ENCODE measurements at regions not wholly inside any gene's neighbourhood (a gene's known extent, or its start where the extent isn't known, plus 50 kb on each side); places are given as distances from the start of the nearest gene placed in this dataset.
"Not testable (repeated sequence)": the region's sequence is repeated elsewhere in the genome, so short reads cannot be mapped to it uniquely, and the experiment has no call there.

DNA sequence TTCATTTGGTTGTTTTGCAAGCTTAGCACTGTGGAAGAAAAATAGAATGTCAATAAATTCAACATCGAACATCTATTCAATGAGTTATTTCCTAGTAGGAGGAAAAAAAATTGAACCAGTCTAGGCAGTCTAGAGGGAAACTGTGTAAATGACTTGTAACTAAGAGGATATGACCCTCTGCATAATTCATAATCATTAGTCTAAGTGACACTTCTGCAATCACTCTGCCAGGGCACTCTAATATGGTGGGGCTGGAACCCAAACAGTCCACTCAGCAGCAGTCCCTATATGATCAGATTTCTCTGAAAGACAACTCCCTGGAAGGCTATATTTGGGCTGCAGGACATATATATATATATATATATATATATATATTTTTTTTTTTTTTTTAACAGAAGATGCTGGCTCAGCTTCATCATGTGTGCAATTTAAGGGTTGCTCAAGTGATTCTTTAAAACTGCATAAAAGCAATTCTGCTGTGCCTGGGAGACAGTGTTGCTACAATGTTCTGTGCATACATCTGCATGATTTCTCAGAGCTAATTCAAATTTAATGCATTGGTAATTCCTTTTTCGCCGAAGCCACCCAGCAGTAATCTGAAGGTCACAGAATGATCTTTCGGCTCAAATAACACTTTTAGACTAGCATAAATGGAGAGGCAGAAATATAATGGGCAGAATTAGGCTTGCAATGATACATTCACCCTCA lies 482.1 kb upstream of the ZNF608 start:
- H3K36me3 ChIP-seq (ENCODE audit: insufficient read depth), result no peaks in the 10 kb centered on the region
- 60% methylated on average over 4 of the region's 4 CpGs for WGBS
- no peak for DNase-seq (ENCODE audit: extremely low spot score)
- H3K4me1 ChIP-seq (ENCODE audit: insufficient read depth), result no peaks in the 10 kb centered on the region
- H3K27ac ChIP-seq (ENCODE audit: low read depth), result no peak overlapping the region
- H3K4me3 ChIP-seq (ENCODE audit: low read depth, low read length), result no peak overlapping the region

DNA sequence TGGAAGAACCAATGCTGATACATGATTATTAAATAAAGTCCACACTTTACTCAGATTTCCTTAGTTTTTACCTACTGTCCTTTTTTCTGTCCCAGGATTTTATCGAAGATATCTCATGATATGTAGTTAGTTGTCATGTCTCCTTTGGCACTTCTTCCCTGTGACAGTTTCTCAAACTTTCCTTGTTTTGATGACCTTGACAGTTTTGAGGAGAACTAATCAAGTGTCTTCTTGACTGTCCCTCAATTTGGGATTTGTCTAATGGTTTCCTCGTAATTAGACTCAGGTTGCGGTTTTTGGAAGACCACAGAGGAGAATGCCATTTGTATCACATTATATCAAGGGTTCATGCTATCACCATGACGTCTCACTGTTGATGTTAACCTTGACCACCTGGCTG lies 483.1 kb upstream of the ZNF608 start:
- Histone ChIP-seq H3K4me3 (ENCODE audit: low read depth, low read length) (no peak overlapping the region), H3K4me1 (ENCODE audit: insufficient read depth) (no peaks in the 10 kb centered on the region), H3K27ac (ENCODE audit: low read depth) (no peak overlapping the region), H3K36me3 (ENCODE audit: insufficient read depth) (no peaks in the 10 kb centered on the region)
- WGBS, result 96% methylated on average over 4 of the region's 4 CpGs
- DNase-seq (ENCODE audit: extremely low spot score), result no peak

DNA sequence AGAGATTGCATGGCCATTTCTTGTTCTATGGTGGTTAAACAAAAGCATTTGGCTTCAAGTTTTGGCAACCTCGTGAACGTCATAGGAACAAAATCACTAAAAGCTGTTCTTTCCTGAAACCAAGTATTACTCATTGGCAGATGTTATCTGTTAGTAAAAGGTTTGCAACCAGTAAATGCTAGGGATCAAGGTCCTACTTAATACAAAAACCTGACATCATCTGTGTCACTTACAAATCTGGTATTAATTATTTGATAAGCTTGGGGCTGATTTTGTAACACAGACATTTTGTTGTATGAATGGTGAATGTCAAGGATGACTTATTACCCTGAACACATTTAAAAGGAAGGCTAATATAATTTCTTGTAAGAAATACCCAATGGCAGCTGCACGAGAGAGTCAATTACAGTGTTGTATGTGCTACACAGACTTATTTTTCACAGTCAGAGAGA lies 486.4 kb upstream of the ZNF608 start:
- DNase-seq (ENCODE audit: extremely low spot score), result peak; percentile 41
- Histone ChIP-seq H3K36me3 (ENCODE audit: insufficient read depth) (no peaks in the 10 kb centered on the region), H3K27ac (ENCODE audit: low read depth) (no peak overlapping the region), H3K4me1 (ENCODE audit: insufficient read depth) (no peaks in the 10 kb centered on the region), H3K4me3 (ENCODE audit: low read depth, low read length) (no peak overlapping the region)
- WGBS, result 47% methylated on average over 3 of the region's 3 CpGs

DNA sequence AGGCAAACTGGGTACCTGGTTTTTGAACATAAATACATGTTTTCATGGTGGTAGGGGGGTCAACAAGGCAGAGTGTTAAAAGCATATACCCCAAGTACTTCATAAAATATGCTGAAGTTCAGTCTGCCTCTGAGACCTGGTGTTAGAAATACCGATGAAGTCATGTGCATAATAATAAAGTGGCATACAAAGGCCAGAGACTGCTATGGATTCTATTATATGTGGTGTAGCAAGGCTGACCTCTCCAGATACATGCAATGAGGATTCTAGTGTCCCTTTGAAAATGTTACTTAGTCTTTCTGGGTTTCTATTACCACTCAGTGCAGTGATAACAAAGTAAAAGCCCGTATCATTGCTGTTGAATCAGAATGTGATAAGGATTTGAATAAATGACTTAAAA lies 487.5 kb upstream of the ZNF608 start:
- H3K4me1 ChIP-seq (ENCODE audit: insufficient read depth), result no peaks in the 10 kb centered on the region
- 85% methylated on average over 2 of the region's 2 CpGs for WGBS

DNA sequence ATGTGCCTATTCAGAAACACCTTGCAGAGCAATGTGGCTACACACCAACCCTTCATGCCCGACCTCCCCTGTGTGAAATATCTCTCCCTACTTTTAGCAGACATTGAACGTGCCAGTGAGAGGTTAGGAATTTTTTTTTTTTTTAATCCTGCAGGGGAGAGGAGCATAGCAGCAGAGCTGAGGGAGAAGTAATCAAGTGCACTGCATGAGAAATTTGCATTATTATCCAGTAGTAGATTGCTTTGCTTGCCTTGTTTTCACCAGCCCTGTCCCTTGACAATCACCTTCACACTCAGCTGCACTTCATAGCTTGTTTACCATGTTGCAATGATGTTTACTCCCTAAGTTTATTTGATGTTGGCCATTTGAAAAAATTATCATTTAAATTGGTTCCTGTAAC lies 489.6 kb upstream of the ZNF608 start:
- Histone ChIP-seq H3K4me1 (ENCODE audit: insufficient read depth) (no peaks in the 10 kb centered on the region), H3K27ac (ENCODE audit: low read depth) (no peak overlapping the region), H3K36me3 (ENCODE audit: insufficient read depth) (no peaks in the 10 kb centered on the region), H3K4me3 (ENCODE audit: low read depth, low read length) (no peak overlapping the region)
- 90% methylated on average over 2 of the region's 2 CpGs for WGBS
- no peak for DNase-seq (ENCODE audit: extremely low spot score)

More for the DNA sequence above, 487.5 kb upstream of the ZNF608 start:
- Histone ChIP-seq H3K4me3 (ENCODE audit: low read depth, low read length) (no peak overlapping the region), H3K36me3 (ENCODE audit: insufficient read depth) (no peaks in the 10 kb centered on the region), H3K27ac (ENCODE audit: low read depth) (no peak overlapping the region)
- no peak for DNase-seq (ENCODE audit: extremely low spot score)

DNA sequence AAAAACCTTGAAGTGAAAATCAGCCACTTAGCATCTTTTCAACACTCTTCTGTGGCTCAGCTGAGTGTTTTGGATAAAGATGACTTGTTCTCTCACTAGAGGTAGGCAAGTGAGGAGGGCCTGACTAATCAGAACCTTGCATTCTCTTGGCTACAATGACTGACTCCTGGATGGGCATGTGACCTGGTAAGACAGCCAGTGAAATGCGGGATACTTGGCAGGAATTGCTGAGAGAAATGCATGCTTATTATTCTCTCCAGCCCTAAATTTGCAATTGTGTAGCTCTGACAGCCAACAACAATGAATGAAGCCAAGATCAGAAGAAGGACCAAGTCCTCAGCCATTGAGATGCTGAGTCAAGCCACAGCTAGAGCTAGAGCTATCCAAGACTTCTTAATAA lies 490.5 kb upstream of the ZNF608 start:
- H3K27ac ChIP-seq (ENCODE audit: low read depth), result no peak overlapping the region
- no peak overlapping the region for H3K4me3 ChIP-seq (ENCODE audit: low read depth, low read length)
- 76% methylated on average over 1 of the region's 1 CpG for WGBS
- DNase-seq (ENCODE audit: extremely low spot score), result no peak
- no peaks in the 10 kb centered on the region for H3K4me1 ChIP-seq (ENCODE audit: insufficient read depth)
- no peaks in the 10 kb centered on the region for H3K36me3 ChIP-seq (ENCODE audit: insufficient read depth)

DNA sequence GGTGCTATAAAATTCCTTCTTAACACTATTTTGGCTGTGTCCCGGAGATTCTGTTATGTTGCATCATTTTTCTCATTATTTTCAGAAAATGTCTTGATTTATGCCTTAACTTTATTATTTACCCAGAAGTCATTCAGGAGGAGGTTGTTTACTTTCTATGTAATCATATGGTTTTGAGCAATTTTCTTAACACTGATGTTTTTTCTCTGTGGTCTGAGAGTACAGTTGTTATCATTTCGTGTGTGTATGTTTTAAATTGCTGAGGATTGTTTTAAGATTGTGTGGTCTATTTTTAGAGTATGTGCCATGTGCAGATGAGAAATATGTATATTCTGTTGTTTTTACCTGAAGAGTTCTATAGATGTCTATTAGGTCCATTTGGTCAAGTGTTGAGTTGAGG lies 498.1 kb upstream of the ZNF608 start:
- no peaks in the 10 kb centered on the region for H3K4me1 ChIP-seq (ENCODE audit: insufficient read depth)
- no peak overlapping the region for H3K4me3 ChIP-seq (ENCODE audit: low read depth, low read length)
- 84% methylated on average over 2 of the region's 2 CpGs for WGBS
- DNase-seq (ENCODE audit: extremely low spot score), result no peak
- H3K36me3 ChIP-seq (ENCODE audit: insufficient read depth), result peaks cover 2% of the 10 kb centered on the region
- no peak overlapping the region for H3K27ac ChIP-seq (ENCODE audit: low read depth)

DNA sequence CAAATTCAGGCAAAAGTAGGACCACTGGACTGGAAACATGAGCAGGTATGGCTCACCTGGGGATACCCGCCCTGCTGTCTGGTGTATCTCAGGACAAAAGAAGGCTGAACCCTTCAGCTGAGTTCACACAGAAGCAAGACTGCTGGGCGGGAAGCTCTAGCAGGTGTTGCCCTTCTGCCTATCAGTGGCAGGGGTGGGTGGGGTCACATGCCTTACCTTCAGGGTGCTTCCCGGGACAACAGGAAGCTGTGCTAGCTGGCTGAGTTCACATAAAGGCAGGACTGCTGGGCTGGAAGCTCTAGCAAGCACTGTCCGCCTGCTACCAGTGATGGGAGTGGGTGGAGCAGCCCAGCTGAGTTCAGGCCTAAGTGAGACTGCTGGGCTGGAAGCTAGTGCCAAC lies 498.8 kb upstream of the ZNF608 start:
- Histone ChIP-seq H3K4me3 (ENCODE audit: low read depth, low read length) (no peak overlapping the region), H3K36me3 (ENCODE audit: insufficient read depth) (peaks cover 2% of the 10 kb centered on the region), H3K27ac (ENCODE audit: low read depth) (no peak overlapping the region), H3K4me1 (ENCODE audit: insufficient read depth) (no peaks in the 10 kb centered on the region)
- DNase-seq (ENCODE audit: extremely low spot score), result no peak
- 93% methylated on average over 4 of the region's 4 CpGs for WGBS

DNA sequence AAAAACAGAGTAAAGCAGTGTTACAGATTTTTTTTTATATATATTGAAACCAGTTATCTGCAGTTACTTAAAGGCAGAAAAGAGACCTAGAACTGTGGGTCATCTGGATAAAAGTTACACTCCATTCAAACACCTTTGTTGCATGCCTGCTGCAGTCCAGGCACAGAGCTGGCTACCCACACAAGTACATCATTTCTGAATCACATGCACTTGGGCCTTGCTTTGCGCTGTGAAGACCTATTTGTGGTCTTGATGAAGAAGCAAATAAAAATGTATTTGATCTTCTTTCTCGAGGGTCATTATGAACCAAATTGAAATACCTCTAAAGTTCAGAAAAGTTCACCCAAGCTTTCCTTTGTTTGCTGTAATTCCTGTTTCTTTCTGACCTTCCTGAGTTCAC lies 503.0 kb upstream of the ZNF608 start:
- no peak overlapping the region for H3K4me3 ChIP-seq (ENCODE audit: low read depth, low read length)
- H3K27ac ChIP-seq (ENCODE audit: low read depth), result no peak overlapping the region
- H3K4me1 ChIP-seq (ENCODE audit: insufficient read depth), result no peaks in the 10 kb centered on the region
- DNase-seq (ENCODE audit: extremely low spot score), result no peak
- 76% methylated on average over 2 of the region's 2 CpGs for WGBS
- peaks cover 2% of the 10 kb centered on the region for H3K36me3 ChIP-seq (ENCODE audit: insufficient read depth)

DNA sequence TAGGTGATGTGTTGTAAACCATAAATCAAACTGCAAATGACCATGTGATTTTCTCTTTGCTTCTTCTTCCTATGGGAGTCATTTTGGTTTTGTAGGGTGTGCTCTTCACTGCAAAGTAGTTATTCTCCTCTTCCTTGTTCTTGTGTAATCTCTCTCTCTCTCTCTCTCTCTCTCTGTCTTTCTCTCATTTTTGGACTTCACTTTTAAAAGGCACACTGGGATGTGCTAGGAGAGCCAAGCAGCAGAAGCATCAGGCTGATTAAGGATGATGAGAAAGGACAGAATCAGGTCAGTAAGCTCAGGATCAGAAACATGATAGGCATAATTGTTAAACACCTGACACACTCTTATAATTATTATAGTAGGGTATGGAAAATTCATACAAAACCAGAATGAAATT lies 505.3 kb upstream of the ZNF608 start:
- Histone ChIP-seq H3K36me3 (ENCODE audit: insufficient read depth) (peaks cover 2% of the 10 kb centered on the region), H3K4me1 (ENCODE audit: insufficient read depth) (no peaks in the 10 kb centered on the region), H3K27ac (ENCODE audit: low read depth) (no peak overlapping the region), H3K4me3 (ENCODE audit: low read depth, low read length) (no peak overlapping the region)
- DNase-seq (ENCODE audit: extremely low spot score), result no peak

DNA sequence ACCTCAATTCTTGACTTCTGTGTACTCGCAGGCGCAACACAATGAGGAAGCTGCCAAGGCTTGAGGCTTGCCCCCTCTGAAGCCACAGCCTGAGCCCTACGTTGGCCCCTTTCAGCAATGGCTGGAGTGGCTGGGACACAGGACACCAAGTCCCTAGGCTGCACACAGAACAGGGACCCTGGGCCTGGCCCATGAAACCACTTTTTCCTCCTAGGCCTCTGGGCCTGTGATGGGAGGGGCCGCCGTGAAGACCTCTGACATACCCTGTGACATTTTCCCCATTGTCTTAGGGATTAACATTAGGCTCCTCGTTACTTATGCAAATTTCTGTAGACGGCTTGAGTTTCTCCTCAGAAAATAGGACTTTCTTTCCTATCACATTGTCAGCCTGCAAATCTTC lies 507.2 kb upstream of the ZNF608 start:
- not testable (repeated sequence) for DNase-seq (ENCODE audit: extremely low spot score); H3K4me1 ChIP-seq (ENCODE audit: insufficient read depth); H3K4me3 ChIP-seq (ENCODE audit: low read depth, low read length); H3K36me3 ChIP-seq (ENCODE audit: insufficient read depth); H3K27ac ChIP-seq (ENCODE audit: low read depth)
- WGBS, result 98% methylated on average over 7 of the region's 7 CpGs

DNA sequence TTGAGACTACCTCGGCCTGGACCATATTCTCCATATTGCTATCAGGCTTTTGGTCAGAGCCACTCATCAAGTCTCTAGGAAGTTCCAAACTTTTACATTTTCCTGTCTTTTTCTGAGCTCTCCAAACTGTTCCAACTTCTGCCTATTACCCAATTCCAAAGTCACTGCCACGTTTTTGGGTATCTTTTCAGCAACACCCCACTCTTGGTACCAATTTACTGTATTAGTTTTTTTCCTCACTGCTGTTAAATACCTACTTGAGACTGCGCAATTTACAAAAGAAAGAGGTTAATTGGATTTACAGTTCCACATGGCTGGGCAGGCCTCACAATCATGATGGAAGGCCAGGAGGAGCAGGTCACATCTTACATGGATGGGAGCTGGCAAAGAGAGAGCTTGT lies 507.8 kb upstream of the ZNF608 start:
- H3K4me1 ChIP-seq (ENCODE audit: insufficient read depth), result no peaks in the 10 kb centered on the region
- H3K27ac ChIP-seq (ENCODE audit: low read depth), result no peak overlapping the region
- no peaks in the 10 kb centered on the region for H3K36me3 ChIP-seq (ENCODE audit: insufficient read depth)
- no peak overlapping the region for H3K4me3 ChIP-seq (ENCODE audit: low read depth, low read length)
- 63% methylated on average over 3 of the region's 3 CpGs for WGBS
- DNase-seq (ENCODE audit: extremely low spot score), result no peak

DNA sequence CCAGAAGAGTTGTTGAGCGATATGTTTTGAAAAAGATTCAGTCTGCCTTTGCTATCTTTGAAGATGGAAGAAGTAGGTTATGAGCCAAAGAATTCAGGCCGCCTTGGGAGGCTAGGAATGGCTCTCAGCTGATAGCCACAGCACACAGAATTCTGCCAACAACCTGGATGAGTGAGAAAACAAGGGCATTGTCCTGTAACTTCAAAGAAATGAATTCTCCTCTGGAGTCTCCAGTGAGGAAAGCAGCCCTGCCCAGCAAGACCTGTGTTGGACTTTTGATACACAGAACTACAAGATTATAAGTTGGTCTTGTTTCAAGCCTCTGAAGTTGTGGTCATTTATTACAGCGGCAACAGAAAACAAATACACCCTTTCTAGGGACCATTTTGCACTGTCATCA lies 509.9 kb upstream of the ZNF608 start:
- DNase-seq (ENCODE audit: extremely low spot score), result no peak
- no peak overlapping the region for H3K27ac ChIP-seq (ENCODE audit: low read depth)
- H3K4me1 ChIP-seq (ENCODE audit: insufficient read depth), result no peaks in the 10 kb centered on the region
- H3K36me3 ChIP-seq (ENCODE audit: insufficient read depth), result no peaks in the 10 kb centered on the region
- WGBS, result 92% methylated on average over 3 of the region's 3 CpGs
- H3K4me3 ChIP-seq (ENCODE audit: low read depth, low read length), result no peak overlapping the region

DNA sequence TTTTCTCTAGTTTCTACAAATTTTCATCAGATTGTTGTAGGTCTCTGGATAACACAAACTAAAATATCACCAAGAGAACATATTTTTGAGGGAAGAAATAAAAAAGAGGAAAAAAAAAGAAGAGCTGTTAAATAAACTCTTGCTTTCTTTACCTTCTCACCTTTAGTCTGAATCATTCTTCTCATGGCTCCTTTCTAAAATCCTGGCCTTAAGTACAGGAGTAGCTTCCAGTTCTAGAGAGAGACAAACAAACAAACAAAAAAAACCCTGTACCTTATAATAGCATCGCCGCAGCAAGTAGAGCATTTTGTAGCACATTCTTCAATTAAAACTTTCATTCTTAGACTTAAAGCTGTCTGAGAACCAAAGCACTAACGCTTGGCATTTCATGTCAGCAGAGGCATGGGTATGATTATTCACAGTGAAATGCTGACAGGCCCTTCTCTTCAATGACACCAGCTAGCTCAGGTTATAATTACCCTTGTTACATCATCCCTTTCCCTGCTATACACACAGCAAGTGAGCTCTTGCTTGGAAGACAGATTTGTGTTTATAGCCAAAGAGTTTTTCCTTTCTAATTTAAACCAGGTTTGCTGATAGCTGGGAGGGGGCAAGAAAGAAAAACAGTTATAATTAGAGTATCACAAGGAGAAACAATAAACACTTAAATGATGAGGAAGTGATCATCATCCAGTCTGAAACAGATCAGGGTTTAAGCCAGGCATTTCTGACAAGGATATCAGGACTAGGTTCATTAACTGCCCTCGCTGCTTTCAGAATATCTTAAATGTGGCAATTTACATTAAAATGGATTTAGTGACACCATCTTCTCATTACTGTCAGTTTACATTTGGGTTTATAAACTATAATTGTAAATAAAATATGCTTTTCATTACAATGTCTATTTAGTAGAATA lies 510.9 kb upstream of the ZNF608 start:
- no peak for DNase-seq (ENCODE audit: extremely low spot score)
- Histone ChIP-seq H3K27ac (ENCODE audit: low read depth) (no peak overlapping the region), H3K36me3 (ENCODE audit: insufficient read depth) (no peaks in the 10 kb centered on the region), H3K4me3 (ENCODE audit: low read depth, low read length) (no peak overlapping the region), H3K4me1 (ENCODE audit: insufficient read depth) (no peaks in the 10 kb centered on the region)
- WGBS, result 85% methylated on average over 4 of the region's 4 CpGs

Measured in urinary bladder (tissue), 3 donors.